Hepatocyte (in vitro differentiated cells): ENCODE measurements at regions not wholly inside any gene's neighbourhood (a gene's known extent, or its start where the extent isn't known, plus 50 kb on each side); places are given as distances from the start of the nearest gene placed in this dataset.

Experiments used
- EZH2 ChIP-seq: fragments of 200-600 bp; sonication (generic); IDR thresholded peaks from 2 replicates; pipeline ENCODE4 v1.6.1; 2016; ENCODE audit warnings: antibody characterized with exemption, mild to moderate bottlenecking, borderline replicate concordance
- EZH2phosphoT487 ChIP-seq: fragments of 200-600 bp; sonication (generic); IDR thresholded peaks from one replicate; pipeline ENCODE4 v1.6.1; 2018; ENCODE audit warnings: antibody characterized with exemption, mild to moderate bottlenecking, low read depth, moderate library complexity; ENCODE audit not compliant: unreplicated experiment, severe bottlenecking
- TF ChIP-seq, protein P1 (sequence below): fragments of 200-600 bp; sonication (generic); IDR thresholded peaks from 2 replicates; pipeline ENCODE4 v1.5.1; 2016; ENCODE audit warnings: antibody characterized with exemption, mild to moderate bottlenecking; ENCODE audit not compliant: poor library complexity

DNA sequence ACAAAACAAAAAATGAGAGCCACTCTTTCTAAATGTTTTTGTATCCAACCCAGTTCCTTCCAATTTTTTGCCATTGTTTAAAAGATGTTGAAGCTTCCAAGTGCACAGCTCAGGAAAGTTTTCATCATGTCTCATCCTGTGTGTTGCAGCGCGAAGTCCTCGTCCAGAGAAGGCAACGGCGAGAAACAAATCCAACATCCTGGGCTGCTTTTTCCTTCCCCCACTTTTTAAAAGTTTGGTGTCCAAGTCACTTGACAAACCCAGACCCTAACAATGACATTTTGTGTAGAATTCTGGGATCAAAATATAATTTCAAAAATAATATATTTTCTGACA is 92.3 kb downstream of the ANKRD60 start:
- TF ChIP-seq, protein P1, sequence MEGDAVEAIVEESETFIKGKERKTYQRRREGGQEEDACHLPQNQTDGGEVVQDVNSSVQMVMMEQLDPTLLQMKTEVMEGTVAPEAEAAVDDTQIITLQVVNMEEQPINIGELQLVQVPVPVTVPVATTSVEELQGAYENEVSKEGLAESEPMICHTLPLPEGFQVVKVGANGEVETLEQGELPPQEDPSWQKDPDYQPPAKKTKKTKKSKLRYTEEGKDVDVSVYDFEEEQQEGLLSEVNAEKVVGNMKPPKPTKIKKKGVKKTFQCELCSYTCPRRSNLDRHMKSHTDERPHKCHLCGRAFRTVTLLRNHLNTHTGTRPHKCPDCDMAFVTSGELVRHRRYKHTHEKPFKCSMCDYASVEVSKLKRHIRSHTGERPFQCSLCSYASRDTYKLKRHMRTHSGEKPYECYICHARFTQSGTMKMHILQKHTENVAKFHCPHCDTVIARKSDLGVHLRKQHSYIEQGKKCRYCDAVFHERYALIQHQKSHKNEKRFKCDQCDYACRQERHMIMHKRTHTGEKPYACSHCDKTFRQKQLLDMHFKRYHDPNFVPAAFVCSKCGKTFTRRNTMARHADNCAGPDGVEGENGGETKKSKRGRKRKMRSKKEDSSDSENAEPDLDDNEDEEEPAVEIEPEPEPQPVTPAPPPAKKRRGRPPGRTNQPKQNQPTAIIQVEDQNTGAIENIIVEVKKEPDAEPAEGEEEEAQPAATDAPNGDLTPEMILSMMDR, result no peak
- TF ChIP-seq EZH2 (no peak), EZH2phosphoT487 (no peak)
